ENCODE measurements at regions not wholly inside any gene's neighbourhood (a gene's known extent, or its start where the extent isn't known, plus 50 kb on each side); places are given as distances from the start of the nearest gene placed in this dataset.

GRCh38 chr19:30128211-30128610 lies 186.2 kb downstream of the URI1 start:
- no peaks in the 10 kb centered on the region for H3K36me3 ChIP-seq
- H3K27ac ChIP-seq, result no peak overlapping the region
- H3K9me3 ChIP-seq, result no peaks in the 10 kb centered on the region
- no peaks in the 10 kb centered on the region for H3K27me3 ChIP-seq
- intact Hi-C loops (cut with DNase I), result no loop called here
- H3K4me3 ChIP-seq, result no peak overlapping the region
- no peaks in the 10 kb centered on the region for H3K4me1 ChIP-seq
- no peak for TF ChIP-seq POLR2AphosphoS5 (IDR thresholded peaks at IDR 0.05; ENCODE audit: insufficient read depth in 1 of 2, low read depth in 1 of 2)
- no peak for TF ChIP-seq CTCF (IDR thresholded peaks at IDR 0.05)
- TF ChIP-seq POLR2A (IDR thresholded peaks at IDR 0.05), result no peak
- no peak for DNase-seq (ENCODE audit: extremely low spot score in 2 of 2)

DNA sequence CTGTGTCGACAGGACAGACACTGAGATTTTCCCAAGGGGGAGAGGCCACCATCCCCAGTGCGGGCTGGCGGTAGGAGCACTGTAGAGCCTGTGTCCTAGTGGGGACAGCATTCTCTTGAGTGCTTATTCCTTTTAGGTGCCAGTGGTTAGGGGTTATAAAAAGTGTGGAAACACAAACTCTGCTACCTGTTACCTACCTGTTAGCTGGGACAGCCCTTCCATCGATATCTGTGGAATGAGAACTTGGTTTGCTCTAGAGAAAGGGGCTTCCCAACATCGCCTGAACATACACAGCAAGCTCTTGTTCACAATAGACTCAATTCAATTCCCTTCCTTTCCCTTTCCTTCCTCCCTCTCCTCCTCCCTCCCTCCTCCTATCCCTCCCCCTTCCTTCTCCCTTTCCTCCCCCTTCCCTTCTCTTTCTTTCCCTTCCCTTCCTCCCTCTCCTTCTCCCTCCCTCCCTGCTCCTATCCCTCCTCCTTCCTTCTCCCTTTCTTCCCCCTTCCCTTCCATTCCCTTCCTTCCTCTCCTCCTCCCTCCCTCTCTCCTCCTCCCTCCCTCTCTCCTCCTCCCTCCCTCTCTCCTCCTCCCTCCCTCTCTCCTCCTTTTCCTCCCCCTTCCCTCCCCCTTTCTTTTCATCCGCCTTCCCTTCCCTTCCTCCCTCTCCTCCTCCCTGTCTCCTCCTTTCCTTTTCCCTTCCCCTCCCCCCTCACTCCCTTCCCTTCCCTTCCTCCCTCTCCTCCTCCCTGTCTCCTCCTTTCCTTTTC lies 188.5 kb downstream of the URI1 start:
- H3K36me3 ChIP-seq, result no peaks in the 10 kb centered on the region
- no peaks in the 10 kb centered on the region for H3K9me3 ChIP-seq
- no peak overlapping the region for H3K4me3 ChIP-seq
- H3K4me1 ChIP-seq, result no peaks in the 10 kb centered on the region
- no peak overlapping the region for H3K27ac ChIP-seq
- no peak for DNase-seq (ENCODE audit: extremely low spot score in 2 of 2)
- no peak for TF ChIP-seq CTCF (IDR thresholded peaks at IDR 0.05)
- intact Hi-C loops (cut with DNase I), result no loop called here
- no peaks in the 10 kb centered on the region for H3K27me3 ChIP-seq

GRCh38 chr19:30131246-30131645 lies 189.2 kb downstream of the URI1 start:
- DNase-seq (ENCODE audit: extremely low spot score in 2 of 2), result no peak
- no peaks in the 10 kb centered on the region for H3K27me3 ChIP-seq
- intact Hi-C loops (cut with DNase I), result no loop called here
- no peak overlapping the region for H3K4me3 ChIP-seq
- H3K27ac ChIP-seq, result no peak overlapping the region
- H3K9me3 ChIP-seq, result no peaks in the 10 kb centered on the region
- TF ChIP-seq POLR2A (IDR thresholded peaks at IDR 0.05), result no peak
- no peak for TF ChIP-seq CTCF (IDR thresholded peaks at IDR 0.05)
- no peak for TF ChIP-seq POLR2AphosphoS5 (IDR thresholded peaks at IDR 0.05; ENCODE audit: insufficient read depth in 1 of 2, low read depth in 1 of 2)
- no peaks in the 10 kb centered on the region for H3K4me1 ChIP-seq
- H3K36me3 ChIP-seq, result no peaks in the 10 kb centered on the region

DNA sequence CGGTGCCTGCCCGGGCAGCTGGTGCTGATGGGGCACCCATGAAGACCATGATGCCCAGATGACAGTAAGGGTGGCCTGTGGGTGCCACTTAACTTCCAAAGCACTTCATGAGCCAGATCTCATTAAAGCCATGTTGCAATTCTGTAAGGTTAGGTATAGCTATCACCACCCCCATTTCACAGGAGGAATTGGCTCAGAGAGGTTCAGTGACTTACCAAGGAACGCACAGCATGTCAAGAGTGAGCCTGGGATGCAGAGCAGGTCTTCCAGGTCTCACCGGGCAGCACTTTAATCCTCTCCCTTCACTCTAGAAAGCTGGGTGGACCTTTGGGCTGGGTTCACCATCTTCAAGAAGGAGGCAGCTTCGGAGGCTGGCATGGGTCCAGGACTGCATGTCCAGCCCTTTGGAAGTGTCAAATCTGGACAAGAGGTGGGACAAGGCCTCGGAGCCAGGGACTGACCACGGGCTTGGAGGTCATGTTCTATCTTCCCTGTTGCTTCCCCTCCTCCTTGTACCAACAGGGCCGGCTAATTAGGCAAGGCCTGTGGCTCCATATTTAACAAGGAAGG lies 189.8 kb downstream of the URI1 start:
- no peak for TF ChIP-seq POLR2AphosphoS5 (IDR thresholded peaks at IDR 0.05; ENCODE audit: insufficient read depth in 1 of 2, low read depth in 1 of 2)
- TF ChIP-seq CTCF (IDR thresholded peaks at IDR 0.05), result no peak
- TF ChIP-seq POLR2A (IDR thresholded peaks at IDR 0.05), result no peak
- intact Hi-C loops (cut with DNase I), result no loop called here

GRCh38 chr19:30132343-30133075 lies 190.5 kb downstream of the URI1 start:
- Histone ChIP-seq H3K4me3 (no peak overlapping the region), H3K36me3 (no peaks in the 10 kb centered on the region), H3K27ac (no peak overlapping the region), H3K9me3 (no peaks in the 10 kb centered on the region), H3K4me1 (no peaks in the 10 kb centered on the region), H3K27me3 (no peaks in the 10 kb centered on the region)
- no peak for TF ChIP-seq CTCF (IDR thresholded peaks at IDR 0.05)
- no peak for TF ChIP-seq POLR2AphosphoS5 (IDR thresholded peaks at IDR 0.05; ENCODE audit: insufficient read depth in 1 of 2, low read depth in 1 of 2)
- TF ChIP-seq POLR2A (IDR thresholded peaks at IDR 0.05), result no peak
- intact Hi-C loops (cut with DNase I), result no loop called here
- no peak for DNase-seq (ENCODE audit: extremely low spot score in 2 of 2)

More for the DNA sequence above, 189.8 kb downstream of the URI1 start:
- H3K36me3 ChIP-seq, result no peaks in the 10 kb centered on the region
- no peaks in the 10 kb centered on the region for H3K9me3 ChIP-seq
- no peak overlapping the region for H3K4me3 ChIP-seq
- no peak for DNase-seq (ENCODE audit: extremely low spot score in 2 of 2)
- no peaks in the 10 kb centered on the region for H3K4me1 ChIP-seq
- H3K27ac ChIP-seq, result no peak overlapping the region
- no peaks in the 10 kb centered on the region for H3K27me3 ChIP-seq
